ENCODE measurements at regions not wholly inside any gene's neighbourhood (a gene's known extent, or its start where the extent isn't known, plus 50 kb on each side); places are given as distances from the start of the nearest gene placed in this dataset.

GRCh38 chr10:111131168-111131799, 54.5 kb downstream of the ADRA2A start:
- DNase-seq (ENCODE audit: low spot score) = no peak

GRCh38 chr10:111137007-111137406, 60.2 kb downstream of the ADRA2A start:
- DNase-seq (ENCODE audit: low spot score) = peak; percentile 45

GRCh38 chr10:111137587-111137986, 60.8 kb downstream of the ADRA2A start:
- peak; percentile 85 for DNase-seq (ENCODE audit: low spot score)

DNA sequence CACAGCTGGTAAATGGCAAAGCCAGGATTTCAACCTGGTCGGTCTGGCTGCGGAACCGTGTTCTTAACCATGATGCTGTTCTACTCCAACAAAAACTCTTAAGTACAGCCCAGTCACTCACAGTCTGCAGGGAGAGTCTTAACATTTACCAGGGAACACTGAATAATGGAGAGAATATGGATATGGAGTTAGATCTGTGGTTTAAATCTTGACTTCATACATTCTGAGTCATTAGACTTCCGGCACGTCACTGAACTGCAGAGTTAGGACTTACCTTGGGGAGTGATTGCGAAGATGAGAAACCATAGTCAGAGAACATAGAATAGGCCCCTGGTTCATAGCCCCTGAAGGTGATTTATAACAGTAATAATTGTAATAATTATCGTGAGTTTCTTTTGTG, 61.7 kb downstream of the ADRA2A start:
- DNase-seq (ENCODE audit: low spot score) = no peak

DNA sequence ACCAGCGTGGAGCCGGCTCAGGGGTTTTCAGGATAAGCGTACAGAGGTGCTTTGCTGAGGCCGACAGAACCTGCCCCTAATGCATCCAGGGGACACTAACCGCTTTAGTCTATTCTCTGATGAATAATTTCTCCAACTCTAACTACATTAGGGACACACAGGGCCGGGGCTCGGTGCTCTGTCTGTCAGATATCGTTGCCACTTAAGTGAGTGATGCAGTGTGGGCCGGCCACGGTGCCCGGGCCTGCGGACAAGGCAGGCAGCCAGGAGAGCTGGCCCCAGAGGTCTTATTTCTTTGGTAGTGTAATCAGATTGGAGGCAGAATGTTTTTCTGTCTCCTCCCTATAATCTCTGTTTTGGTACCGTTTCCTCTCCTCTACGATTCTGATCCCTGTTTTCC, 62.7 kb downstream of the ADRA2A start:
- no peak for DNase-seq (ENCODE audit: low spot score)

GRCh38 chr10:111142092-111142768, 65.4 kb downstream of the ADRA2A start:
- DNase-seq (ENCODE audit: low spot score) = no peak

DNA sequence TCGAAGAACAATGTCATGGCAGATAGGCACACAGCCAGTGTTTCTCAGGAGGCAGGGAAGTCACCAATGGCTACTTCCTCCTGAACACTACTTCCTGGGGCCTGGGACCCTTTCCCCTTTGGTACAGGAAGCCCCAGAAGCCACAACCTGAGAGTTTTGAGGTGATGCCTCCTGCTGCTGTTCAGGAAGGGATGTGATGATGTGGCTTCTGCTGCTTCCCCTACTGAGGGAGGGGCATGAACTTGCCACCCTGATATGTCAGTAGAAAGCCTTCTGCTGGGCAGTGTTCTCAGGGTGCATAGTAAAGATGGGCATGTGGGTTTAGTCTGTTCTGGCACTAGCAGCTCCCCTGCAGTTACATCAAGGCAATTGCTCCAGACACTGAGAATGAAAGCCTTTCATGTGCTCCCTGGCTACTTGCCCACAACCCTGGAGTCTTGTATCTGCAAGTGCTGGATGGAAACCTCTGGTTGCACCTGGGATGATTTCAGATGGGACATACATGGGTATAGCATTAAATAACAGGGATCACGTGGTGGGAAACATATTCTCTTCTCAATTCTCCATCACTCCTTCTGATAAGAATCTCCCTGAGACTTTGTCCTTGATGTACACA, 69.3 kb downstream of the ADRA2A start:
- DNase-seq (ENCODE audit: low spot score) = no peak

GRCh38 chr10:111148025-111148424, 71.2 kb downstream of the ADRA2A start:
- DNase-seq (ENCODE audit: low spot score) = no peak

GRCh38 chr10:111148440-111148839, 71.6 kb downstream of the ADRA2A start:
- no peak for DNase-seq (ENCODE audit: low spot score)

DNA sequence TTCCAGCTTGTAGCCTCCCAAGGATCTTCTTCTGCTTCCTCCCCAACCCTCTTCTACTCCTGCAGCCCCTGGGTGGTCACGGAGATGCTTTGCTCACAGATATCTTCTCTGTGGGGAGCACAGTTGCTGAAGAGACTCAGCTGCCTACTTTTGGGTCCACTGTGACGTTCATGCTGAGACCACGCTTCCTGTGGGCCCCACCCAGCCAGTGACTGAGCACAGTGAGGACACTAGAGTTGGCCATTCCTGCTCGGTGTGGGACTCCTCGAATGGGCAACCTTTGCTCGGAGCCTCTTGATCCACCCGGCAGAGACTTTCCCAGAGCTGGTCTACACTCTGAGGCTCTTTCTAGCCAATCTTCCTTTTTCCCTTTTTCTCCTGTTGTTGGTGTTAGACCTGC, 73.9 kb downstream of the ADRA2A start:
- DNase-seq (ENCODE audit: low spot score) = no peak

- no peak for DNase-seq (ENCODE audit: low spot score)
Measured at GRCh38 chr10:111151595-111152307, 74.9 kb downstream of the ADRA2A start.

GRCh38 chr10:111156754-111157153, 79.9 kb downstream of the ADRA2A start:
- no peak for DNase-seq (ENCODE audit: low spot score)

DNA sequence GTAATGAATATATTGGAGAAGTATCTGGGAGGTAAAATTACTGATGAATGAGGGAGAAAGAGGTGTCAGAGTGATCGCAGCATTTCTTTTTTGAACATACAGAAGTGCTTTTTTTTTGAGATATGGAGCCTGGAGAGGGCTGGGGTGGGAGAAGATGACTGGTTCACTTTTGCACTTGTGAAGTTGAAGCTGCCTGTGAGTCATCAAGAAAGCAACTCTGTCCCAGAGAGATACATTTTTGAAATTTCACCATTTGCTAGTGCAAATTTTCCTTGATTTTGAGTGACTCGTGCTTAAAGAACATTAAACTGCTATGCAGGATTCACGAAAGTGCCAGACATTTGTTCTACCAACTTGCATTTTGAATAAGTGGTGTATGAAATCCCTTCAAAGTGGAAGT, 81.8 kb downstream of the ADRA2A start:
- no peak for DNase-seq (ENCODE audit: low spot score)

DNA sequence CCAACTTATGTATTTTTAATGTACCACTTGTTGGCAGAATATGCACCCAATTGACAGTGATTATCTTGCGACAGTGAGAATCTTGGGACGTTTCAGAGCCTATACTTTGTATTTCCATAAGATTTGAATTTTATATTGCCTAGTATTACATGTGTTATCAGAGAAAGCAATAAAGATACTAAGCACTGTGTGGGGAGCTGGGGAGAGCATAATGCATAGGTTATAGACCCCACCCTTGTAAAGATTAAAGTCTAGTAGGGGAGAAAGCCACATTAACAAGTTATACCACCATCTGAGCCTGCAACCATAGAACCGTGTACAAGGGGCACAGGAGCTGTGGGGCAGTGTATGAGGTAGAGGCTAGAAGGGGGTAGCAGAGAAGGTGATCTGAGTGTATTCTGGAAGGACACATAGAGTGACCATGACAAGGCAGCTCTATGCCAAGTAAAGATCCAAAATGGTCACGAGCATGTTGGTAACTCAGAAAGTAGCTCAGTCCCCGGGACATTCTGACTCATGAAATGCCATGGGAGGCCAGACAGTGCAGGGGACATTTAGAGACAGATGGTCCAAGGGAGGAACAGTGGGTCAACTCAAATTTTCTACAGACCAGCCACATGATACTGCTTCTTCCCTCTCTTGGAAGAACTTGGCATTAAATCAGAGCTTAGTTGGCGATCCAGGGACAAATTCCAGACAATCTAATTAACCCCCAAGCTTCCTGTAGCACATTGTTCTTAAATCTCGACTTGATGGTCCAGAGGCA, 84.5 kb downstream of the ADRA2A start:
- no peak for DNase-seq (ENCODE audit: low spot score)

GRCh38 chr10:111171183-111171582, 94.4 kb downstream of the ADRA2A start:
- DNase-seq (ENCODE audit: low spot score) = no peak

DNA sequence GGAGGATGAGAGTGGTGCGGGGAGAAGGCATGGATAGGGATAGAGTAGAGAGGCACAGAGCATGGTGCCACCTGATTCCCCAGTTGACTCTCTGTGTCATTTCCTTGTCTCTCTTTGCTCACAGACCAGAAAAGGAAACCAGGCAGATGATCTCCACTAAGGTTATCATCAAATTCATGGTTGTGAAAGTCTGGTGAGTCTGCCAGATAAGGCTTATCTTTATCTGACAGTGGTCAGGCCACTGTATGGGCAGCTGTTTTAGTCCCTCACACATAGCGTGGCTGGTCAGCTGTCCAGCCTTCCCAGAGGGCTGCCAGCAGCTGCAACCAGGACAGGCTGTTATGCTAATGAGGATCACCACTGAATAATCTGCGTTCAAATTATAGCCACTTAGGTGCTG, 99.0 kb downstream of the ADRA2A start:
- DNase-seq (ENCODE audit: low spot score) = peak; percentile 11

- no peak for DNase-seq (ENCODE audit: low spot score)
Measured at GRCh38 chr10:111177379-111177778, 100.5 kb downstream of the ADRA2A start.

GRCh38 chr10:111179514-111179913, 102.7 kb downstream of the ADRA2A start:
- no peak for DNase-seq (ENCODE audit: low spot score)

GRCh38 chr10:111186358-111186757, 109.5 kb downstream of the ADRA2A start:
- DNase-seq (ENCODE audit: low spot score) = no peak

GRCh38 chr10:111187096-111187495, 110.3 kb downstream of the ADRA2A start:
- no peak for DNase-seq (ENCODE audit: low spot score)

GRCh38 chr10:111199587-111199986, 122.8 kb downstream of the ADRA2A start:
- DNase-seq (ENCODE audit: low spot score) = no peak
